ENCODE measurements at regions not wholly inside any gene's neighbourhood (a gene's known extent, or its start where the extent isn't known, plus 50 kb on each side); places are given as distances from the start of the nearest gene placed in this dataset.

GRCh38 chrX:46250151-46250550, 295.1 kb downstream of the ZNF674 start:
- no peak for TF ChIP-seq CTCF (IDR thresholded peaks at IDR 0.05; ENCODE audit: insufficient read depth, low read depth, low read length)
- ChIA-PET CTCF (no interaction called here), POLR2A (no interaction called here)
- no peak for DNase-seq (ENCODE audit: low read depth)
- H3K27me3 ChIP-seq (ENCODE audit: control insufficient read depth, insufficient read depth, low read length) = no peaks in the 10 kb centered on the region
- H3K4me3 ChIP-seq (ENCODE audit: low read depth, low read length) = no peak overlapping the region
- H3K36me3 ChIP-seq (ENCODE audit: control insufficient read depth, insufficient read depth, low read length) = no peaks in the 10 kb centered on the region

- CTCF ChIA-PET = no interaction called here
- POLR2A ChIA-PET = no interaction called here
- H3K36me3 ChIP-seq (ENCODE audit: control insufficient read depth, insufficient read depth, low read length) = no peaks in the 10 kb centered on the region
- no peak for TF ChIP-seq CTCF (IDR thresholded peaks at IDR 0.05; ENCODE audit: insufficient read depth, low read depth, low read length)
- H3K27me3 ChIP-seq (ENCODE audit: control insufficient read depth, insufficient read depth, low read length) = no peaks in the 10 kb centered on the region
- DNase-seq (ENCODE audit: low read depth) = no peak
- no peak overlapping the region for H3K4me3 ChIP-seq (ENCODE audit: low read depth, low read length)
Observed at GRCh38 chrX:46247456-46247855, 297.8 kb downstream of the ZNF674 start.

- no peaks in the 10 kb centered on the region for H3K27me3 ChIP-seq (ENCODE audit: control insufficient read depth, insufficient read depth, low read length)
- H3K4me3 ChIP-seq (ENCODE audit: low read depth, low read length) = no peak overlapping the region
- CTCF ChIA-PET = no interaction called here
- TF ChIP-seq CTCF (IDR thresholded peaks at IDR 0.05; ENCODE audit: insufficient read depth, low read depth, low read length) = no peak
- no peak for DNase-seq (ENCODE audit: low read depth)
- POLR2A ChIA-PET = no interaction called here
- no peaks in the 10 kb centered on the region for H3K36me3 ChIP-seq (ENCODE audit: control insufficient read depth, insufficient read depth, low read length)
Observed at GRCh38 chrX:46244451-46244850, 300.8 kb downstream of the ZNF674 start.

- Histone ChIP-seq H3K27me3 (ENCODE audit: control insufficient read depth, insufficient read depth, low read length) (no peaks in the 10 kb centered on the region), H3K36me3 (ENCODE audit: control insufficient read depth, insufficient read depth, low read length) (no peaks in the 10 kb centered on the region), H3K4me3 (ENCODE audit: low read depth, low read length) (no peak overlapping the region)
- no peak for TF ChIP-seq CTCF (IDR thresholded peaks at IDR 0.05; ENCODE audit: insufficient read depth, low read depth, low read length)
- POLR2A ChIA-PET = no interaction called here
- DNase-seq (ENCODE audit: low read depth) = no peak
- CTCF ChIA-PET = no interaction called here
Observed at GRCh38 chrX:46236411-46236810, 308.8 kb downstream of the ZNF674 start.

GRCh38 chrX:46235778-46236177, 309.4 kb downstream of the ZNF674 start:
- DNase-seq (ENCODE audit: low read depth) = no peak
- Histone ChIP-seq H3K27me3 (ENCODE audit: control insufficient read depth, insufficient read depth, low read length) (no peaks in the 10 kb centered on the region), H3K36me3 (ENCODE audit: control insufficient read depth, insufficient read depth, low read length) (no peaks in the 10 kb centered on the region), H3K4me3 (ENCODE audit: low read depth, low read length) (no peak overlapping the region)
- ChIA-PET CTCF (interaction anchor here (0.6 kb wide), 1 partner anchor 37 kb away, joined by 4 read pairs; no protein-coding TSS in a partner anchor), POLR2A (no interaction called here)
- no peak for TF ChIP-seq CTCF (IDR thresholded peaks at IDR 0.05; ENCODE audit: insufficient read depth, low read depth, low read length)

Data from BJ (cell line).